ENCODE measurements at regions not wholly inside any gene's neighbourhood (a gene's known extent, or its start where the extent isn't known, plus 50 kb on each side); places are given as distances from the start of the nearest gene placed in this dataset.

GRCh38 chr21:16605597-16605996 lies 875.8 kb downstream of the USP25 start:
- no peaks in the 10 kb centered on the region for H3K27me3 ChIP-seq (replicated peaks in 1 of 7)
- no peaks in the 10 kb centered on the region for H3K36me3 ChIP-seq
- DNase-seq = no peak
- 61 to 73% (median 70%) methylated on average over 5 of the region's 5 CpGs for WGBS, 5 donors
- no peak overlapping the region for H3K4me3 ChIP-seq
- no peak overlapping the region for H3K27ac ChIP-seq
- TF ChIP-seq POLR2AphosphoS5 (IDR thresholded peaks at IDR 0.05) = no peak
- TF ChIP-seq CTCF (IDR thresholded peaks at IDR 0.05 in 8 of 11, conservative IDR thresholded peaks at IDR 0.05 in 3 of 11) = no peak
- no peak for TF ChIP-seq POLR2A (IDR thresholded peaks at IDR 0.05)
- no peaks in the 10 kb centered on the region for H3K9me3 ChIP-seq
- no peaks in the 10 kb centered on the region for H3K4me1 ChIP-seq
- intact Hi-C loops (cut with DNase I; ENCODE audit: low total_unique reads) = no loop called here

DNA sequence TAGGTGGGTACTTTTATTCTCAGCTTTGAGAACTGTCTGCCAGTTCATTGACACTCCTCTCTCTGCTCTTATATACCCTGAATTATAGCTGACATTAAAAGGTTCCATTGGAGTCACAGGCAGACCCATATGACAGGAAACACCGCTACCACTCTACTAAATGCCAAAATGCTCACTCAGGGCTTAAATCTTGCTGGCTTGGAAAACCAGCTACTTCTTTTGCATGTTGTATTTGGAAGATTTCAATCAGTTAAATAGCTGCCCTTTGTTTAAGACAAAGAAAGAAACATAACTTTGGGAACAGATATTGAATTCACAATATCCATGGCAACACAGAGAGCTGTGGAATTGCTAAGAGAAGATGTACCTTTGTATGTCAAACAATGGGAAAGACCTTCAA lies 876.5 kb downstream of the USP25 start:
- DNase-seq = no peak
- no peaks in the 10 kb centered on the region for H3K27me3 ChIP-seq (replicated peaks in 1 of 7)
- H3K36me3 ChIP-seq = no peaks in the 10 kb centered on the region
- no peaks in the 10 kb centered on the region for H3K4me1 ChIP-seq
- no peak overlapping the region for H3K4me3 ChIP-seq
- intact Hi-C loops (cut with DNase I; ENCODE audit: low total_unique reads) = no loop called here
- TF ChIP-seq POLR2A (IDR thresholded peaks at IDR 0.05) = no peak
- TF ChIP-seq CTCF (IDR thresholded peaks at IDR 0.05 in 8 of 11, conservative IDR thresholded peaks at IDR 0.05 in 3 of 11) = no peak
- no peak for TF ChIP-seq POLR2AphosphoS5 (IDR thresholded peaks at IDR 0.05)
- 74 to 84% (median 80%) methylated on average over 1 of the region's 1 CpG for WGBS, 5 donors
- no peaks in the 10 kb centered on the region for H3K9me3 ChIP-seq
- H3K27ac ChIP-seq = no peak overlapping the region

DNA sequence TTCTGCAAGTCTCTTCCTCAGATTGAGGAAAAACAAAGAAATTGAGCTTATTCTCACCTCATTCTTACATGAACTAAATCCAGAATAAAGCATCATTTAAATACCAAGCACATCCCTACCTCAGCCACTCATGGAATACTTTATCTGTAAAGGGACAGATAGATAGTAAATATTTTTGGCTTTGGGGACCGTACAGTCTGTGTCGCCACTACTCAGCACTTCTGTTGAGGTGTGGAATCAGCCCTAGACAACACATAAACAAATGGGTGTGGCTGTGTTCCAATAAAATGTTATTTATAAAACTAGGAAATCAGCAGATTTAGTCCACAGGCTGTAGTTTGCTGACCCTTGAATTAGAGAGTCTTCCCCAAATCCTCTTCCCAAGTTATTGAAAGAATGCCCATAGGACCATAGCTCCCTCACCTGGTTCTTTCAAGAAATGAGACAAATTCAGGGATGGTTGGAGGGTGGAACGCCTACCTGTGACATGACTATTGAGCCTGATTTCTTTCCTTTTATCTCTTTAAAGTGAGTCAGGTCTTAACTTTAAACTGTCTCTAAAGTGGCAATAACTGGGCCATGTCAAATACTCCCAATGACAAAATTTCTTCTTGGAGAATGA lies 878.5 kb downstream of the USP25 start:
- Histone ChIP-seq H3K9me3 (peaks cover 0 to 5% (median under 1%) of the 10 kb centered on the region in 8 donors), H3K4me3 (no peak overlapping the region), H3K27ac (no peak overlapping the region), H3K4me1 (no peaks in the 10 kb centered on the region), H3K27me3 (replicated peaks in 1 of 7) (no peaks in the 10 kb centered on the region), H3K36me3 (no peaks in the 10 kb centered on the region)
- WGBS, 5 donors = 88 to 91% (median 90%) methylated on average over 3 of the region's 3 CpGs
- DNase-seq = no peak
- no peak for TF ChIP-seq CTCF (IDR thresholded peaks at IDR 0.05 in 8 of 11, conservative IDR thresholded peaks at IDR 0.05 in 3 of 11)
- TF ChIP-seq POLR2AphosphoS5 (IDR thresholded peaks at IDR 0.05) = no peak
- no peak for TF ChIP-seq POLR2A (IDR thresholded peaks at IDR 0.05)
- intact Hi-C loops (cut with DNase I; ENCODE audit: low total_unique reads) = no loop called here

DNA sequence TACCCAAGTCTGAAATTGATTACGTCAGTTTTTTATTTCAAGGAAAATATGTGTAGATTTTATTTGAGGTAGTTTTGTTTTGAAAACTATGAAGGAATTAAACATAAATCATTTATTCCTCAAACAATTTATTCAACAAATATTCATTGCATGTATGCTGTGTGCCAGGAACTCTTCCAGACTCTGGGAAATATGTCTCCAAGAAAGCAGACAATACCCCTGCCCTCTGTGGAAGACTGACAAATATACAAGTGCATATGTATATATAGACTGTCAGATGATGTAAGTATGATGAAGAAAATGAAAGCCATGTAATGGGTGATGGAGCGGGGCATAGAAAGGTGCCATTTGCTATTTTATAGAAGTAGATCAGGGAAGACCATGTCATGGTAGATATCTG lies 889.5 kb downstream of the USP25 start:
- no peak overlapping the region for H3K27ac ChIP-seq
- intact Hi-C loops (cut with DNase I; ENCODE audit: low total_unique reads) = no loop called here
- no peak for TF ChIP-seq POLR2A (IDR thresholded peaks at IDR 0.05)
- TF ChIP-seq CTCF (IDR thresholded peaks at IDR 0.05 in 8 of 11, conservative IDR thresholded peaks at IDR 0.05 in 3 of 11) = no peak
- TF ChIP-seq POLR2AphosphoS5 (IDR thresholded peaks at IDR 0.05) = no peak
- DNase-seq = no peak
- peaks cover 0 to 14% (median 0%) of the 10 kb centered on the region in 8 donors for H3K9me3 ChIP-seq
- no peak overlapping the region for H3K4me3 ChIP-seq
- no peaks in the 10 kb centered on the region for H3K36me3 ChIP-seq
- no peaks in the 10 kb centered on the region for H3K27me3 ChIP-seq (replicated peaks in 1 of 7)
- H3K4me1 ChIP-seq = no peaks in the 10 kb centered on the region
- 88 to 98% (median 88%) methylated on average over 2 of the region's 2 CpGs for WGBS, 5 donors

All from spleen (tissue), 11 donors.